CD4-positive, alpha-beta T cell (primary cell): ENCODE measurements at regions not wholly inside any gene's neighbourhood (a gene's known extent, or its start where the extent isn't known, plus 50 kb on each side); places are given as distances from the start of the nearest gene placed in this dataset.

Experiments
- ATAC-seq: fragments of 200-7000 bp; cut with Tn5 transposase; one replicate; pipeline ENCODE4 v1.10.0; 2022; ENCODE audit warnings: mild to moderate bottlenecking; ENCODE audit not compliant: poor library complexity
- CTCF ChIA-PET: fragments of 350-600 bp; sonication (Branson Sonifier 250); formaldehyde crosslinking; loops from one replicate; lab custom pipeline; 2021; ENCODE audit warnings: antibody characterized with exemption, inconsistent platforms; lab: Charles Lee
- POLR2A ChIA-PET: fragments of 350-600 bp; sonication (Branson Sonifier 250); formaldehyde crosslinking; loops from one replicate; lab custom pipeline; 2021; ENCODE audit warnings: antibody characterized with exemption, inconsistent platforms; lab: Charles Lee
- DNase-seq, 14 experiments: peaks; one replicate each; pipeline ENCODE4 v3.0.0-alpha.2; 2013 to 2020; ENCODE audit warnings: mixed read lengths in 2 of 14
- H3K27ac ChIP-seq, 2 donors: one replicate each; pipeline versions ENCODE4 v1.5.1 to v1.7.0; 2013; ENCODE audit warnings: low read length in 2 of 2, low read depth in 1 of 2, mild to moderate bottlenecking in 1 of 2
- H3K27me3 ChIP-seq, 2 experiments: 1 replicate in 1 of 2; 2 replicates in 1 of 2; pipeline versions ENCODE4 v1.6.1 to v1.7.0; 2013; ENCODE audit warnings: low read length in 2 of 2, control low read depth in 1 of 2, mild to moderate bottlenecking in 1 of 2, moderate library complexity in 1 of 2; ENCODE audit not compliant: insufficient read depth in 2 of 2, control insufficient read depth in 1 of 2
- H3K36me3 ChIP-seq: one replicate; pipeline ENCODE4 v1.6.1; 2013; ENCODE audit warnings: low read length, control low read depth; ENCODE audit not compliant: insufficient read depth
- H3K4me1 ChIP-seq: one replicate; pipeline ENCODE4 v1.6.1; 2013; ENCODE audit warnings: low read length, control low read depth; ENCODE audit not compliant: insufficient read depth
- H3K4me3 ChIP-seq: one replicate; pipeline ENCODE4 v1.5.1; 2013; ENCODE audit warnings: mild to moderate bottlenecking, low read length, moderate library complexity
- H3K9me3 ChIP-seq, 2 experiments: 1 replicate in 1 of 2; 2 replicates in 1 of 2; pipeline versions ENCODE4 v1.6.1 to v1.7.0; 2013; ENCODE audit warnings: low read length in 2 of 2, mild to moderate bottlenecking in 2 of 2, control low read depth in 1 of 2, moderate library complexity in 1 of 2; ENCODE audit not compliant: control insufficient read depth in 1 of 2, insufficient read depth in 1 of 2
- H3K27ac Mint-ChIP-seq: one replicate; pipeline ENCODE4 v1.8.0; 2020; ENCODE audit warnings: mixed read lengths
- H3K27me3 Mint-ChIP-seq: one replicate; pipeline ENCODE4 v1.8.0; 2021; ENCODE audit warnings: mixed read lengths
- H3K36me3 Mint-ChIP-seq: one replicate; pipeline ENCODE4 v1.8.0; 2021; ENCODE audit warnings: low read depth, mixed read lengths
- H3K4me1 Mint-ChIP-seq: one replicate; pipeline ENCODE4 v1.8.0; 2021; ENCODE audit warnings: low read depth, mixed read lengths
- H3K4me3 Mint-ChIP-seq: one replicate; pipeline ENCODE4 v1.8.0; 2020; ENCODE audit warnings: mild to moderate bottlenecking, mixed read lengths
- H3K9me3 Mint-ChIP-seq: one replicate; pipeline ENCODE4 v1.8.0; 2020; ENCODE audit warnings: mixed read lengths
- intact Hi-C, 2 experiments: fragments of 100-400 bp; cut with DNase I in 1 of 2; cut with micrococcal nuclease in 1 of 2; formaldehyde crosslinking; loops; one replicate each; pipeline versions ENCODE4 v1.15.1 to v1.9.0; 2023 to 2025; cut with DNase I, micrococcal nuclease
- TF ChIP-seq, protein P1 (sequence below): fragments of 200-600 bp; IDR thresholded peaks from one replicate; pipeline ENCODE4 v1.8.0; 2022; ENCODE audit warnings: antibody characterized with exemption, mild to moderate bottlenecking

DNA sequence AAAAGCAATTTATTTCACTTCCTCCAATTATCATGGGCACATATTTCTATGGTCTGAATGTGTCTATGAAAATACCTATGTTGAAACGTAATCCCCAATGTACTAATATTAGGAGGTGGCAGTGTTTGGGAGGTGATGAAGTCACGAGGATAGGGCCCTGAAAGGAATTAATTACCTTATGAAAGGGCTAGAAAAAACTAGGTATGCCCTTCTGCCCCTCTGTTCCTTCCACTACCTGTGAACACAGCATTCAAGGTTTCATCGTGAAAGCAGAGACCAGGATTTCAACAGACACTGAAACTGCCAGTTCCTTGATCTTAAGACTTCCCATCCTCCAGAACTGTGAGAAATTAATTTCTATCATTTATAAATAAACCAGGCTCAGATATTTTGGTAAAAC is 1037.1 kb upstream of the C9orf72 start:
- no peaks in the 10 kb centered on the region for H3K9me3 ChIP-seq
- Mint-ChIP-seq H3K4me1 (no peaks in the 10 kb centered on the region), H3K27me3 (no peaks in the 10 kb centered on the region), H3K4me3 (no peak overlapping the region), H3K9me3 (peaks cover 6% of the 10 kb centered on the region), H3K27ac (no peak overlapping the region), H3K36me3 (no peaks in the 10 kb centered on the region)
- H3K27me3 ChIP-seq: no peaks in the 10 kb centered on the region
- ATAC-seq (no peak), DNase-seq (no peak)
- TF ChIP-seq, protein P1, sequence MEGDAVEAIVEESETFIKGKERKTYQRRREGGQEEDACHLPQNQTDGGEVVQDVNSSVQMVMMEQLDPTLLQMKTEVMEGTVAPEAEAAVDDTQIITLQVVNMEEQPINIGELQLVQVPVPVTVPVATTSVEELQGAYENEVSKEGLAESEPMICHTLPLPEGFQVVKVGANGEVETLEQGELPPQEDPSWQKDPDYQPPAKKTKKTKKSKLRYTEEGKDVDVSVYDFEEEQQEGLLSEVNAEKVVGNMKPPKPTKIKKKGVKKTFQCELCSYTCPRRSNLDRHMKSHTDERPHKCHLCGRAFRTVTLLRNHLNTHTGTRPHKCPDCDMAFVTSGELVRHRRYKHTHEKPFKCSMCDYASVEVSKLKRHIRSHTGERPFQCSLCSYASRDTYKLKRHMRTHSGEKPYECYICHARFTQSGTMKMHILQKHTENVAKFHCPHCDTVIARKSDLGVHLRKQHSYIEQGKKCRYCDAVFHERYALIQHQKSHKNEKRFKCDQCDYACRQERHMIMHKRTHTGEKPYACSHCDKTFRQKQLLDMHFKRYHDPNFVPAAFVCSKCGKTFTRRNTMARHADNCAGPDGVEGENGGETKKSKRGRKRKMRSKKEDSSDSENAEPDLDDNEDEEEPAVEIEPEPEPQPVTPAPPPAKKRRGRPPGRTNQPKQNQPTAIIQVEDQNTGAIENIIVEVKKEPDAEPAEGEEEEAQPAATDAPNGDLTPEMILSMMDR: no peak
- no peak overlapping the region for H3K27ac ChIP-seq
- intact Hi-C loops: no loop called here
- no peaks in the 10 kb centered on the region for H3K36me3 ChIP-seq
- ChIA-PET CTCF (no interaction called here), POLR2A (no interaction called here)
- no peaks in the 10 kb centered on the region for H3K4me1 ChIP-seq
- H3K4me3 ChIP-seq: no peak overlapping the region

DNA sequence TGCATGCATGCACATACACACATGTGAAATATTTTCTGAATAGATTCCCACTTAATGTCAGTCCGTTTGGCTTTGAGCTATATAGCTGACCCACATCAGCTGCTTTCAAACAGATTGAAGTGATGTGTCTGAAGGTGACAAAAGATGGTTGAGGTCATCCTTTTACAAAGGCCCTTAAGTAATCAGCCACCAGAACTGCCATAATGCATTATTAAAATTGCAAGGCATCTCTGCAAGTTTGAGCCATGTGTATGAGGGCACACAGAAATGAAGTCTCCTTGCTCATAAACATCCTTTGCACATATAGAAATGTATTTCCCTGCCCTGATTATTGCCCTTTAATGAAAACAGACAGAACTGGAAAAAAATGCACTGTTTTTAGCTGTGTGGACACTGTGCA is 1043.0 kb upstream of the C9orf72 start:
- POLR2A ChIA-PET: no interaction called here

DNA sequence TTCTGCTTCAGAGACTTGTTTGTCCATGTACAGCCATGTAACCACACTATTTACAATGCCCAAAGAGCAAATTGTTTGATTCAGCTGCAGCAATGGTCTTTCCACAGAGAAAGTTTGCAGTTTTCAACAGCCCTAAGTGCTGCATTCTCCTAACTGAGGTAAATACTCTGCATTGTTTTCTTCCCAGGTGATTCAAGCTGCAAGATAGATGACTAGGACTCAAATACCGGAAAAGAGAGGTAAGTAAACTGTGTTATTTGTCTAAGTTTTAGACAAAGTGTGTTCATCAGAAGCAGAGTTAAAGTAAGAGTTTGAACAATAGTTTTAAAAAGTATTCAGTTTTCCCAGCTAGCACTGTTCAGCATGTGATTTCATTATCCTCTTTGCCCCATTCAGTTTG is 1046.7 kb upstream of the C9orf72 start:
- Histone ChIP-seq H3K9me3 (no peaks in the 10 kb centered on the region), H3K27ac (no peak overlapping the region), H3K4me1 (no peaks in the 10 kb centered on the region), H3K4me3 (no peak overlapping the region), H3K36me3 (no peaks in the 10 kb centered on the region), H3K27me3 (no peaks in the 10 kb centered on the region)
- H3K4me1 Mint-ChIP-seq: no peaks in the 10 kb centered on the region
- CTCF ChIA-PET: no interaction called here
- H3K27me3 Mint-ChIP-seq: no peaks in the 10 kb centered on the region
- H3K9me3 Mint-ChIP-seq: peaks cover 7% of the 10 kb centered on the region
- H3K27ac Mint-ChIP-seq: no peak overlapping the region
- H3K4me3 Mint-ChIP-seq: no peak overlapping the region
- ATAC-seq: no peak
- no peak for DNase-seq
- POLR2A ChIA-PET: no interaction called here
- TF ChIP-seq, protein P1: no peak
- H3K36me3 Mint-ChIP-seq: no peaks in the 10 kb centered on the region
- intact Hi-C loops: no loop called here

More for the DNA sequence above, 1043.0 kb upstream of the C9orf72 start:
- TF ChIP-seq, protein P1: no peak
- Histone ChIP-seq H3K4me1 (no peaks in the 10 kb centered on the region), H3K4me3 (no peak overlapping the region), H3K27ac (no peak overlapping the region), H3K9me3 (no peaks in the 10 kb centered on the region), H3K36me3 (no peaks in the 10 kb centered on the region), H3K27me3 (no peaks in the 10 kb centered on the region)
- intact Hi-C loops: no loop called here
- Mint-ChIP-seq H3K4me3 (no peak overlapping the region), H3K27ac (no peak overlapping the region), H3K4me1 (no peaks in the 10 kb centered on the region), H3K27me3 (no peaks in the 10 kb centered on the region), H3K36me3 (no peaks in the 10 kb centered on the region), H3K9me3 (peaks cover 8% of the 10 kb centered on the region)
- CTCF ChIA-PET: no interaction called here
- ATAC-seq: no peak
- no peak for DNase-seq
